ENCODE measurements at regions not wholly inside any gene's neighbourhood (a gene's known extent, or its start where the extent isn't known, plus 50 kb on each side); places are given as distances from the start of the nearest gene placed in this dataset.

DNA sequence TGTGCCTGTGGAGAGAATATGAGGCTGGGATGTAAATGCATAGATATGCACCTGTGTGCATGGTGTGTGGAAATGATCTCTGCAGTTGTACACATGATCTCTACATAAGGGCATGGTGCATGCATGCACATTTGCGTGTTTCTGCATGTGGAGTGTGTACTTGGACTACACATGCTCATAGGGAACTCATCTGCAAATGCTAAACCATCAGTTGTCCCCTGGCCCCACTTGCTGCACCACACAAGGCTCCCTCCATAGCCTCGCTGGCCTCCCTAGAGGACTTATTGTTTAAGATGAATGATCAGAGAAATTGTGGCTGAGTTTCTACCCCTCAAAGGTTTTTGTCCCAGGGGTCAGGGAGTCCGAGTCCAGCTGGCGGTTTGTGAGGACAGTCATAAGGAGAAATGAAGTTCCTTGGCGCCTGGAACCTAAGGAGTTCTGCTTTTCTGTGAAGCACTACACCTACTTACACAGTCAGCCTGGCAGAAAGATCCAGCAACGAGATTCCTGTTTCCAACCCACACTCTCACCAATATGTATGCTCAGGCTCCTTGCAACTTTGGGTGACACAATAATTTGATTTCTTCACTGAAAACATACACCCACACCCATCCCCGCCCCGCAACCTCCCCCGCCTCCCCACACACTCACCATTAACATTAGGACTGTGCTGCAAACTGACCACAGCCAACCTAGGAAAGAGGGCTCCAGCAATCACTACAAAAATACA, 79.9 kb upstream of the CPEB4 start:
- Histone ChIP-seq H3K79me1 (ENCODE audit: insufficient read depth, low read depth, low read length, poor library complexity, severe bottlenecking) (no peaks in the 10 kb centered on the region), H2AFZ (ENCODE audit: low read length) (no peak overlapping the region), H3K27me3 (ENCODE audit: insufficient read depth, low read length) (no peaks in the 10 kb centered on the region), H4K8ac (replicated peaks; ENCODE audit: insufficient read length, low read depth, low read length) (no peak overlapping the region), H3K4ac (ENCODE audit: low read depth, low read length) (no peak overlapping the region), H3K18ac (ENCODE audit: insufficient read length, low read depth, low read length) (no peak overlapping the region), H2BK15ac (ENCODE audit: low read depth, low read length) (no peak overlapping the region), H3K79me2 (ENCODE audit: insufficient read depth, low read length) (no peaks in the 10 kb centered on the region), H3K4me2 (ENCODE audit: insufficient read depth, insufficient read length, low read length) (no peak overlapping the region), H4K20me1 (ENCODE audit: control insufficient read depth, insufficient read depth, insufficient read length) (no peaks in the 10 kb centered on the region), H3K27ac (ENCODE audit: insufficient read length, low read depth, low read length) (no peak overlapping the region), H3K9me3 (ENCODE audit: control insufficient read depth, low read depth, low read length) (no peaks in the 10 kb centered on the region), H3K23ac (ENCODE audit: insufficient read length, low read depth, low read length) (no peak overlapping the region), H2AK5ac (ENCODE audit: insufficient read length, low read length) (no peak overlapping the region), H3K9ac (ENCODE audit: extremely low read depth, insufficient read length, low read length) (no peak overlapping the region), H3K56ac (ENCODE audit: insufficient read length, low read depth, low read length) (no peak overlapping the region), H2BK12ac (ENCODE audit: insufficient read length, low read depth, low read length) (no peak overlapping the region), H4K91ac (ENCODE audit: insufficient read length, low read depth, low read length) (no peak overlapping the region), H4K5ac (ENCODE audit: insufficient read length, low read depth, low read length) (no peak overlapping the region), H2BK20ac (ENCODE audit: low read depth, low read length, poor library complexity, severe bottlenecking) (no peak overlapping the region), H3K14ac (ENCODE audit: insufficient read depth, low read length) (no peak overlapping the region; the same call in 1 of the 2 replicates), H3K23me2 (ENCODE audit: insufficient read length, low read depth, low read length, poor library complexity, severe bottlenecking) (no peaks in the 10 kb centered on the region), H3T11ph (ENCODE audit: low read length) (no peak overlapping the region), H2BK5ac (ENCODE audit: insufficient read length, low read length) (no peak overlapping the region), H3K4me1 (ENCODE audit: insufficient read depth, low read length) (no peaks in the 10 kb centered on the region), H2BK120ac (ENCODE audit: low read depth, low read length, poor library complexity, severe bottlenecking) (no peak overlapping the region)
- Mint-ChIP-seq H3K27me3 (ENCODE audit: low read depth) (no peaks in the 10 kb centered on the region), H3K9me3 (peaks cover 8 to 19% of the 10 kb centered on the region in 2 experiments), H3K4me3 (no peak overlapping the region), H3K36me3 (ENCODE audit: insufficient read depth in 1 of 3, low read depth in 3 of 3) (peaks cover 4 to 19% (median 8%) of the 10 kb centered on the region in 3 experiments; a peak in 6 of 7 replicates), H3K4me1 (no peaks in the 10 kb centered on the region), H3K27ac (no peak overlapping the region)
- no CpG with 5 or more reads among the region's 9 CpGs for WGBS (ENCODE audit: extremely low coverage, insufficient read length, low lambda C conversion rate)
- DNase-seq = no peak
- TF ChIP-seq, protein P1, sequence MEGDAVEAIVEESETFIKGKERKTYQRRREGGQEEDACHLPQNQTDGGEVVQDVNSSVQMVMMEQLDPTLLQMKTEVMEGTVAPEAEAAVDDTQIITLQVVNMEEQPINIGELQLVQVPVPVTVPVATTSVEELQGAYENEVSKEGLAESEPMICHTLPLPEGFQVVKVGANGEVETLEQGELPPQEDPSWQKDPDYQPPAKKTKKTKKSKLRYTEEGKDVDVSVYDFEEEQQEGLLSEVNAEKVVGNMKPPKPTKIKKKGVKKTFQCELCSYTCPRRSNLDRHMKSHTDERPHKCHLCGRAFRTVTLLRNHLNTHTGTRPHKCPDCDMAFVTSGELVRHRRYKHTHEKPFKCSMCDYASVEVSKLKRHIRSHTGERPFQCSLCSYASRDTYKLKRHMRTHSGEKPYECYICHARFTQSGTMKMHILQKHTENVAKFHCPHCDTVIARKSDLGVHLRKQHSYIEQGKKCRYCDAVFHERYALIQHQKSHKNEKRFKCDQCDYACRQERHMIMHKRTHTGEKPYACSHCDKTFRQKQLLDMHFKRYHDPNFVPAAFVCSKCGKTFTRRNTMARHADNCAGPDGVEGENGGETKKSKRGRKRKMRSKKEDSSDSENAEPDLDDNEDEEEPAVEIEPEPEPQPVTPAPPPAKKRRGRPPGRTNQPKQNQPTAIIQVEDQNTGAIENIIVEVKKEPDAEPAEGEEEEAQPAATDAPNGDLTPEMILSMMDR (conservative IDR thresholded peaks at IDR 0.05) = no peak

Measured in H9 (cell line).